H1 (cell line): ENCODE measurements at regions not wholly inside any gene's neighbourhood (a gene's known extent, or its start where the extent isn't known, plus 50 kb on each side); places are given as distances from the start of the nearest gene placed in this dataset.

Experiments used
- CTCF ChIA-PET: fragments of 300-600 bp; sonication (Branson Sonifier 250); formaldehyde crosslinking; loops from one replicate; lab custom pipeline; 2021; ENCODE audit not compliant: partially characterized antibody; lab: Charles Lee
- POLR2A ChIA-PET: fragments of 300-600 bp; sonication (Branson Sonifier 250); formaldehyde crosslinking; loops from one replicate; lab custom pipeline; 2021; ENCODE audit warnings: inconsistent platforms; ENCODE audit not compliant: partially characterized antibody; lab: Charles Lee
- DNase-seq, 2 experiments: peaks; one replicate each; pipeline versions ENCODE4 v3.0.0 to v3.0.0-alpha.2; 2010 to 2022; ENCODE audit warnings: low spot score in 2 of 2, low read depth in 1 of 2, mixed read lengths in 1 of 2
- FAIRE-seq: peaks from 2 replicates; lab custom pipeline; 2011; peaks lifted over from hg19 to GRCh38; lab: Jason Lieb, UNC
- H2AFZ ChIP-seq: 2 replicates; pipeline ENCODE4 v1.8.1; 2012; ENCODE audit warnings: low read length, inconsistent platforms
- H2AK5ac ChIP-seq: 2 replicates; pipeline ENCODE4 v1.6.1; 2013; ENCODE audit warnings: low read depth, low read length
- H2BK120ac ChIP-seq: replicated peaks from 2 replicates; pipeline ENCODE3; 2013; ENCODE audit warnings: low read depth, low read length, inconsistent platforms
- H2BK12ac ChIP-seq: 2 replicates; pipeline ENCODE4 v1.6.1; 2013; ENCODE audit warnings: low read depth, low read length
- H2BK15ac ChIP-seq: 2 replicates; pipeline ENCODE4 v1.6.1; 2013; ENCODE audit warnings: low read length
- H2BK20ac ChIP-seq: 2 replicates; pipeline ENCODE4 v1.6.1; 2013; ENCODE audit warnings: low read length
- H2BK5ac ChIP-seq: 2 replicates; pipeline ENCODE4 v1.6.1; 2013; ENCODE audit warnings: low read depth, low read length
- H3K14ac ChIP-seq: 2 replicates; pipeline ENCODE4 v1.6.1; 2013; ENCODE audit warnings: inconsistent platforms; ENCODE audit not compliant: insufficient read length
- H3K18ac ChIP-seq: 2 replicates; pipeline ENCODE4 v1.6.1; 2013; ENCODE audit warnings: low read length; ENCODE audit errors: extremely low read depth
- H3K23ac ChIP-seq: 2 replicates; pipeline ENCODE4 v1.6.1; 2013; ENCODE audit warnings: inconsistent platforms; ENCODE audit not compliant: insufficient read length
- H3K23me2 ChIP-seq: 2 replicates; pipeline ENCODE4 v1.6.1; 2013; ENCODE audit warnings: low read depth, low read length
- H3K27ac ChIP-seq: 2 replicates; pipeline ENCODE4 v1.6.1; 2011; ENCODE audit warnings: low read depth, low read length, inconsistent platforms
- H3K27me3 ChIP-seq, 4 experiments: replicated peaks in 1 of 4; 1 replicate in 1 of 4; 2 replicates in 3 of 4; pipeline versions ENCODE4 v1.6.1 to v1.8.1; 2011 to 2013; ENCODE audit warnings: low read length in 3 of 4, mild to moderate bottlenecking in 3 of 4, inconsistent platforms in 2 of 4, mixed read lengths in 2 of 4, moderate library complexity in 1 of 4; ENCODE audit not compliant: control insufficient read depth in 3 of 4, insufficient read depth in 3 of 4; ENCODE audit errors: extremely low read depth in 1 of 4
- H3K36me3 ChIP-seq, 4 experiments: 2 replicates each; pipeline versions ENCODE4 v1.6.1 to v1.8.1; 2011 to 2013; ENCODE audit warnings: mild to moderate bottlenecking in 4 of 4, low read length in 3 of 4, moderate library complexity in 2 of 4, control low read depth in 1 of 4, inconsistent platforms in 1 of 4; ENCODE audit not compliant: insufficient read depth in 4 of 4, control insufficient read depth in 2 of 4
- H3K4ac ChIP-seq: replicated peaks from 2 replicates; pipeline ENCODE3; 2013; ENCODE audit warnings: low read length, low read depth, mixed read lengths, inconsistent platforms; ENCODE audit not compliant: insufficient read length
- H3K4me1 ChIP-seq, 4 experiments: replicated peaks in 1 of 4; 1 replicate in 1 of 4; 2 replicates in 3 of 4; pipeline versions ENCODE4 v1.6.1 to v1.8.1; 2011 to 2013; ENCODE audit warnings: low read length in 3 of 4, inconsistent platforms in 2 of 4, mixed read lengths in 1 of 4; ENCODE audit not compliant: insufficient read depth in 4 of 4, control insufficient read depth in 3 of 4
- H3K4me2 ChIP-seq, 2 experiments: 2 replicates each; pipeline versions ENCODE4 v1.6.1 to v1.8.1; 2011 to 2013; ENCODE audit warnings: low read depth in 2 of 2, low read length in 2 of 2, control low read depth in 1 of 2, inconsistent platforms in 1 of 2, mild to moderate bottlenecking in 1 of 2; ENCODE audit not compliant: insufficient read depth in 1 of 2
- H3K4me3 ChIP-seq, 4 experiments: fragments of 200-600, 300-600 bp in 1 of 4; sonication (generic), shearing (Covaris generic), sonication (Bioruptor Twin) in 1 of 4; 2 replicates each; pipeline versions ENCODE4 v1.5.1 to v1.8.1; 2011 to 2016; ENCODE audit warnings: low read length in 4 of 4, low read depth in 3 of 4, control low read depth in 2 of 4, inconsistent platforms in 2 of 4, mild to moderate bottlenecking in 2 of 4, mixed read lengths in 1 of 4, moderate library complexity in 1 of 4; ENCODE audit not compliant: insufficient read depth in 2 of 4; ENCODE audit errors: extremely low read depth in 1 of 4
- H3K56ac ChIP-seq: replicated peaks from 2 replicates; pipeline ENCODE3; 2013; ENCODE audit warnings: low read depth, mild to moderate bottlenecking, mixed read lengths, low read length, inconsistent platforms; ENCODE audit not compliant: insufficient read length
- H3K79me1 ChIP-seq: 2 replicates; pipeline ENCODE4 v1.6.1; 2013; ENCODE audit warnings: low read depth, low read length, control low read depth
- H3K79me2 ChIP-seq, 2 experiments: 2 replicates each; pipeline versions ENCODE4 v1.6.1 to v1.8.1; 2012 to 2013; ENCODE audit warnings: low read length in 2 of 2, mild to moderate bottlenecking in 2 of 2, inconsistent platforms in 1 of 2; ENCODE audit not compliant: insufficient read depth in 2 of 2, control insufficient read depth in 1 of 2
- H3K9ac ChIP-seq, 4 experiments: replicated peaks in 1 of 4; 1 replicate in 1 of 4; 2 replicates in 3 of 4; pipeline versions ENCODE4 v1.6.1 to v1.8.1; 2011 to 2013; ENCODE audit warnings: low read depth in 3 of 4, low read length in 3 of 4, control low read depth in 2 of 4, mild to moderate bottlenecking in 2 of 4, moderate library complexity in 2 of 4, inconsistent platforms in 1 of 4; ENCODE audit errors: extremely low read depth in 1 of 4
- H3K9me3 ChIP-seq, 2 experiments: 2 replicates each; pipeline versions ENCODE4 v1.6.1 to v1.8.1; 2012 to 2013; ENCODE audit warnings: mild to moderate bottlenecking in 2 of 2, moderate library complexity in 2 of 2, control low read depth in 1 of 2, inconsistent platforms in 1 of 2, low read depth in 1 of 2, low read length in 1 of 2, mixed read lengths in 1 of 2; ENCODE audit not compliant: insufficient read depth in 2 of 2
- H4K20me1 ChIP-seq, 2 experiments: replicated peaks in 1 of 2; 2 replicates each; pipeline versions ENCODE3 to v1.8.1; 2011 to 2013; ENCODE audit warnings: inconsistent platforms in 2 of 2, low read length in 2 of 2, mild to moderate bottlenecking in 1 of 2; ENCODE audit not compliant: insufficient read depth in 2 of 2, control insufficient read depth in 1 of 2
- H4K5ac ChIP-seq: 2 replicates; pipeline ENCODE4 v1.6.1; 2013; ENCODE audit warnings: low read length, low read depth, mixed read lengths, inconsistent platforms; ENCODE audit not compliant: insufficient read length
- H4K8ac ChIP-seq: 2 replicates; pipeline ENCODE4 v1.8.0; 2013; ENCODE audit warnings: mild to moderate bottlenecking, moderate library complexity, low read length, inconsistent platforms; ENCODE audit not compliant: insufficient read depth; ENCODE audit errors: extremely low read depth
- H4K91ac ChIP-seq: replicated peaks from 2 replicates; pipeline ENCODE3; 2013; ENCODE audit warnings: low read length, mixed read lengths, inconsistent platforms; ENCODE audit not compliant: insufficient read length
- ASH2L ChIP-seq: fragments of 200-600, 300-600 bp; sonication (generic); IDR thresholded peaks from one replicate; pipeline ENCODE4 v1.7.1; 2017; ENCODE audit warnings: low read length
- CBX8 ChIP-seq: fragments of 300-800, 300-1000 bp; sonication (generic); IDR thresholded peaks from 2 replicates; pipeline ENCODE4 v1.7.1; 2016; ENCODE audit warnings: low read depth, low read length, borderline replicate concordance
- CTBP2 ChIP-seq: IDR thresholded peaks from 2 replicates; pipeline ENCODE4 v1.7.0; 2011; ENCODE audit warnings: borderline replicate concordance, mild to moderate bottlenecking, moderate library complexity, mixed read lengths, low read length; ENCODE audit not compliant: insufficient read depth, insufficient read length
- GTF2F1 ChIP-seq: IDR thresholded peaks from 2 replicates; pipeline ENCODE4 v1.6.1; 2012; ENCODE audit warnings: low read depth, low read length, improper control_type of control experiment, borderline replicate concordance
- NANOG ChIP-seq: IDR thresholded peaks from 2 replicates; pipeline ENCODE4 v1.6.1; 2011; ENCODE audit warnings: low read length, low read depth, mild to moderate bottlenecking, inconsistent platforms; ENCODE audit not compliant: insufficient read depth, poor library complexity, severe bottlenecking
- PHF8 ChIP-seq: fragments of 200-600 bp; sonication (generic); conservative IDR thresholded peaks from 2 replicates; pipeline ENCODE4 v1.7.1; 2012; ENCODE audit warnings: low read depth, mild to moderate bottlenecking, inconsistent platforms, low read length, moderate library complexity
- POLR2AphosphoS5 ChIP-seq: IDR thresholded peaks from 2 replicates; pipeline ENCODE4 v1.6.1; 2011; ENCODE audit warnings: low read depth, low read length
- SP4 ChIP-seq: IDR thresholded peaks from 2 replicates; pipeline ENCODE4 v1.6.1; 2012; ENCODE audit warnings: low read length, inconsistent platforms
- TBP ChIP-seq: IDR thresholded peaks from 2 replicates; pipeline ENCODE4 v1.6.1; 2011; ENCODE audit warnings: low read depth, low read length, improper control_type of control experiment
- TCF12 ChIP-seq: IDR thresholded peaks from 2 replicates; pipeline ENCODE4 v1.6.1; 2011; ENCODE audit warnings: low read depth, mild to moderate bottlenecking, low read length
- TF ChIP-seq, protein P1 (sequence below): IDR thresholded peaks from 2 replicates; pipeline ENCODE4 v1.6.1; 2012; ENCODE audit warnings: inconsistent platforms

DNA sequence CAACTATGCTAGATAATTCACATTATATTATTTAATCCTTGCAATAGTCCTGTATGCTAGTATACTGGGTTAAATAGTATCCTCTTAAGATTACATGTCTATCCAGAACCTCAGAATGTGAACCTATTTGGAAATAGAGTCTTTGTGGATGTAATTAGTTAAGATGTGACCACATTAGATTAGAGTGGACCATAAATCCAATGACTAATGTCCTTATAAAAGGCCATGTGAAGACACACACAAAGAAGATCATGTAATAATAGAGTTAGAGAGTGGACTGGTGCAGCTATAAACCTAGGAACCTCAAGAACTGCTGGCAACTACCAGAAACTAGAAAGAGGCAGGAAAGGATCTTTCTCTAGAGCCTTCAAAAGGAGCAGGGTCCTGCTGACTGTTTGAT lies 263.6 kb upstream of the PTGER4 start:
- CTCF ChIA-PET: no interaction called here
- H3K36me3 ChIP-seq: no peaks in the 10 kb centered on the region
- no peaks in the 10 kb centered on the region for H3K79me1 ChIP-seq
- POLR2A ChIA-PET: interaction anchor here (1.1 kb wide), 1 partner anchor 16 kb away, joined by 4 read pairs; no protein-coding TSS in a partner anchor
- H2BK120ac ChIP-seq: no peak overlapping the region
- no peak overlapping the region for H2BK5ac ChIP-seq
- DNase-seq (no peak), FAIRE-seq (no peak)
- H4K20me1 ChIP-seq: no peaks in the 10 kb centered on the region
- no peak overlapping the region for H3K4me3 ChIP-seq
- H2BK15ac ChIP-seq: no peak overlapping the region
- TF ChIP-seq TCF12: no peak
- no peak for TF ChIP-seq ASH2L
- no peak for TF ChIP-seq GTF2F1
- no peak for TF ChIP-seq CBX8
- no peak for TF ChIP-seq POLR2AphosphoS5
- TF ChIP-seq, protein P1, sequence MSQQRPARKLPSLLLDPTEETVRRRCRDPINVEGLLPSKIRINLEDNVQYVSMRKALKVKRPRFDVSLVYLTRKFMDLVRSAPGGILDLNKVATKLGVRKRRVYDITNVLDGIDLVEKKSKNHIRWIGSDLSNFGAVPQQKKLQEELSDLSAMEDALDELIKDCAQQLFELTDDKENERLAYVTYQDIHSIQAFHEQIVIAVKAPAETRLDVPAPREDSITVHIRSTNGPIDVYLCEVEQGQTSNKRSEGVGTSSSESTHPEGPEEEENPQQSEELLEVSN: no peak
- no peak for TF ChIP-seq TBP
- no peak for TF ChIP-seq PHF8
- no peak for TF ChIP-seq SP4
- TF ChIP-seq NANOG: no peak
- no peak for TF ChIP-seq CTBP2
- no peak overlapping the region for H2AFZ ChIP-seq
- no peak overlapping the region for H3K9ac ChIP-seq
- H3K27ac ChIP-seq: no peak overlapping the region
- H3K27me3 ChIP-seq: no peaks in the 10 kb centered on the region
- H3K4ac ChIP-seq: no peak overlapping the region
- H3K4me2 ChIP-seq: no peak overlapping the region
- no peaks in the 10 kb centered on the region for H3K4me1 ChIP-seq
- no peak overlapping the region for H2BK12ac ChIP-seq
- no peak overlapping the region for H3K18ac ChIP-seq
- no peak overlapping the region for H3K14ac ChIP-seq
- no peak overlapping the region for H3K56ac ChIP-seq
- no peak overlapping the region for H4K5ac ChIP-seq
- no peaks in the 10 kb centered on the region for H3K23me2 ChIP-seq
- no peak overlapping the region for H3K23ac ChIP-seq
- H2AK5ac ChIP-seq: no peak overlapping the region
- H4K8ac ChIP-seq: no peak overlapping the region
- H2BK20ac ChIP-seq: no peak overlapping the region
- no peak overlapping the region for H4K91ac ChIP-seq
- no peaks in the 10 kb centered on the region for H3K9me3 ChIP-seq
- H3K79me2 ChIP-seq: no peaks in the 10 kb centered on the region
